ENCODE measurements at regions not wholly inside any gene's neighbourhood (a gene's known extent, or its start where the extent isn't known, plus 50 kb on each side); places are given as distances from the start of the nearest gene placed in this dataset.

GRCh38 chr9:89893886-89894285 is 289.1 kb downstream of the GADD45G start:
- Histone ChIP-seq H3K9me3 (no peaks in the 10 kb centered on the region), H3K36me3 (ENCODE audit: low read depth, missing control alignments) (no peaks in the 10 kb centered on the region), H3K27ac (no peak overlapping the region), H3K4me3 (no peak overlapping the region), H3K27me3 (no peaks in the 10 kb centered on the region), H3K4me1 (peaks cover 40% of the 10 kb centered on the region)
- no peak for DNase-seq
- TF ChIP-seq, protein P1, sequence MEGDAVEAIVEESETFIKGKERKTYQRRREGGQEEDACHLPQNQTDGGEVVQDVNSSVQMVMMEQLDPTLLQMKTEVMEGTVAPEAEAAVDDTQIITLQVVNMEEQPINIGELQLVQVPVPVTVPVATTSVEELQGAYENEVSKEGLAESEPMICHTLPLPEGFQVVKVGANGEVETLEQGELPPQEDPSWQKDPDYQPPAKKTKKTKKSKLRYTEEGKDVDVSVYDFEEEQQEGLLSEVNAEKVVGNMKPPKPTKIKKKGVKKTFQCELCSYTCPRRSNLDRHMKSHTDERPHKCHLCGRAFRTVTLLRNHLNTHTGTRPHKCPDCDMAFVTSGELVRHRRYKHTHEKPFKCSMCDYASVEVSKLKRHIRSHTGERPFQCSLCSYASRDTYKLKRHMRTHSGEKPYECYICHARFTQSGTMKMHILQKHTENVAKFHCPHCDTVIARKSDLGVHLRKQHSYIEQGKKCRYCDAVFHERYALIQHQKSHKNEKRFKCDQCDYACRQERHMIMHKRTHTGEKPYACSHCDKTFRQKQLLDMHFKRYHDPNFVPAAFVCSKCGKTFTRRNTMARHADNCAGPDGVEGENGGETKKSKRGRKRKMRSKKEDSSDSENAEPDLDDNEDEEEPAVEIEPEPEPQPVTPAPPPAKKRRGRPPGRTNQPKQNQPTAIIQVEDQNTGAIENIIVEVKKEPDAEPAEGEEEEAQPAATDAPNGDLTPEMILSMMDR (IDR thresholded peaks at IDR 0.05), result no peak
- TF ChIP-seq POLR2A (IDR thresholded peaks at IDR 0.05), result no peak
- intact Hi-C loops (cut with DNase I; ENCODE audit: low total_unique reads), result no loop called here
- 94 to 96% methylated on average over 2 of the region's 2 CpGs for WGBS, 2 donors

DNA sequence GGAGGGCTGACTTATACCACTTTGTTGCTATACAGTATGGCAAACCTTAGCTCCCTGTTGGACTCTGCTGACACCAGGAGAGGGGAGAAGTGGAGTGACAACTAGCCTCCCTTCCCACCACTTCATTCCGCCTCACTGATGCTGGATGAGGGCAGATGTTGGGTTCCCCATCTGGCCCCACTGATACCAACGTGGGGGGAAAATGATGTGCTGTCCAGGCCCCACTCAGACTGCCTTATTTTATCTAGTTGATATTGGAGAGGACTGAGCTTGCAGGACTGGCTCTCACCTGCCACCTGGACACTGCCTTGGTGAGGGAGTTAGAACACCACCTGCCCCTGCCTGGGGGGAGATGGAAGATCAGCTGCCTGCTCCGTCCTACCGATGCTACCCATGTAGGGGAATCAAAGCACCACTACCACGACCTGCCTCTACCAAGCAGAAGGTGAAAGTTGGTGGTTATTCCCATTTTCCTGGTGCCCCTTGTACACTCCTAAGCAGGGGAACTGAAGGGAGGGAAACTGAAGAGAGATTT is 292.1 kb downstream of the GADD45G start:
- Histone ChIP-seq H3K9me3 (no peaks in the 10 kb centered on the region), H3K27ac (no peak overlapping the region), H3K27me3 (no peaks in the 10 kb centered on the region), H3K36me3 (ENCODE audit: low read depth, missing control alignments) (no peaks in the 10 kb centered on the region), H3K4me1 (peaks cover 13% of the 10 kb centered on the region), H3K4me3 (no peak overlapping the region)
- no peak for DNase-seq
- WGBS, 2 donors, result 92 to 93% methylated on average over 5 of the region's 5 CpGs
- no peak for TF ChIP-seq POLR2A (IDR thresholded peaks at IDR 0.05)
- TF ChIP-seq, protein P1 (IDR thresholded peaks at IDR 0.05), result no peak
- intact Hi-C loops (cut with DNase I; ENCODE audit: low total_unique reads), result no loop called here

DNA sequence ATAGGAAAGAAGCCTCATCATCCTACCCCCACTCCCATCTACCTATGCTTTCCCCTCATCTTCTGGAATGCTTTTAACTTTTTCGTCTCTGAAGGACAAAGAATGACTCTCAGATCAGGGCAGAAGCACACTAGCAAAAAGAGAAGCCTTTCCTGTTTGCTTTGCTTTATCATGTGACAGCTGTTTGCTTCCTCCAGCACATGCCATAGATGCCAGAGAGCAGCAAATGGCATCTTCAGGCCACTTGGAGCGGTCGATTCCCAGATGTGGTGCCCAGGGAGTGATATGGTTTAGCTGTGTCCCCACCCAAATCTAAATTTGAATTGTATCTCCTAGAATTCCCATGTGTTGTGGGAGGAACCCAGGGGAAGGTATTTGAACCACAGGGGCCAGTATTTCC is 294.8 kb downstream of the GADD45G start:
- Histone ChIP-seq H3K9me3 (no peaks in the 10 kb centered on the region), H3K27me3 (no peaks in the 10 kb centered on the region), H3K4me3 (no peak overlapping the region), H3K27ac (no peak overlapping the region), H3K36me3 (ENCODE audit: low read depth, missing control alignments) (no peaks in the 10 kb centered on the region), H3K4me1 (no peaks in the 10 kb centered on the region)
- 77 to 97% methylated on average over 3 of the region's 3 CpGs for WGBS, 2 donors
- TF ChIP-seq, protein P1 (IDR thresholded peaks at IDR 0.05), result no peak
- no peak for TF ChIP-seq POLR2A (IDR thresholded peaks at IDR 0.05)
- DNase-seq, result no peak
- intact Hi-C loops (cut with DNase I; ENCODE audit: low total_unique reads), result no loop called here

GRCh38 chr9:89901920-89902319 is 297.1 kb downstream of the GADD45G start:
- DNase-seq, result no peak
- H3K4me1 ChIP-seq, result no peaks in the 10 kb centered on the region
- H3K27me3 ChIP-seq, result no peaks in the 10 kb centered on the region
- H3K36me3 ChIP-seq (ENCODE audit: low read depth, missing control alignments), result no peaks in the 10 kb centered on the region
- no peak overlapping the region for H3K4me3 ChIP-seq
- H3K27ac ChIP-seq, result no peak overlapping the region
- TF ChIP-seq, protein P1 (IDR thresholded peaks at IDR 0.05), result no peak
- no peak for TF ChIP-seq POLR2A (IDR thresholded peaks at IDR 0.05)
- no peaks in the 10 kb centered on the region for H3K9me3 ChIP-seq
- intact Hi-C loops (cut with DNase I; ENCODE audit: low total_unique reads), result no loop called here
- 82 to 90% methylated on average over 4 of the region's 4 CpGs for WGBS, 2 donors

- intact Hi-C loops (cut with DNase I; ENCODE audit: low total_unique reads), result no loop called here
- H3K27me3 ChIP-seq, result no peaks in the 10 kb centered on the region
These were observed 297.8 kb downstream of the GADD45G start for GRCh38 chr9:89902450-89903140.

More at GRCh38 chr9:89902450-89903140, 297.8 kb downstream of the GADD45G start:
- no peak for TF ChIP-seq POLR2A (IDR thresholded peaks at IDR 0.05)
- TF ChIP-seq, protein P1 (IDR thresholded peaks at IDR 0.05), result no peak
- no peak overlapping the region for H3K4me3 ChIP-seq
- H3K27ac ChIP-seq, result no peak overlapping the region
- H3K4me1 ChIP-seq, result no peaks in the 10 kb centered on the region
- no peaks in the 10 kb centered on the region for H3K36me3 ChIP-seq (ENCODE audit: low read depth, missing control alignments)
- WGBS, 2 donors, result 51 to 58% methylated on average over 8 of the region's 8 CpGs
- no peaks in the 10 kb centered on the region for H3K9me3 ChIP-seq
- no peak for DNase-seq

Measured in testis (tissue), 2 donors.